ENCODE measurements at regions not wholly inside any gene's neighbourhood (a gene's known extent, or its start where the extent isn't known, plus 50 kb on each side); places are given as distances from the start of the nearest gene placed in this dataset.

GRCh38 chr17:33460781-33461450 is 167.8 kb upstream of the ASIC2 start:
- Histone ChIP-seq H3K36me3 (ENCODE audit: low read depth) (no peaks in the 10 kb centered on the region), H3K4me1 (ENCODE audit: low read depth) (no peaks in the 10 kb centered on the region), H3K9me3 (no peaks in the 10 kb centered on the region), H3K4me3 (no peak overlapping the region)
- DNase-seq: no peak
- no peak for TF ChIP-seq CTCF (IDR thresholded peaks at IDR 0.05)
- intact Hi-C loops (cut with DNase I, micrococcal nuclease): no loop called here
- ATAC-seq: no peak

- no peaks in the 10 kb centered on the region for H3K9me3 ChIP-seq
Observed at GRCh38 chr17:33463887-33464286, 170.8 kb upstream of the ASIC2 start.

GRCh38 chr17:33464669-33465280 is 171.7 kb upstream of the ASIC2 start:
- DNase-seq (no peak), ATAC-seq (no peak)
- no peaks in the 10 kb centered on the region for H3K4me1 ChIP-seq (ENCODE audit: low read depth)
- H3K4me3 ChIP-seq: no peak overlapping the region
- no peaks in the 10 kb centered on the region for H3K9me3 ChIP-seq
- no peaks in the 10 kb centered on the region for H3K36me3 ChIP-seq (ENCODE audit: low read depth)
- TF ChIP-seq CTCF (IDR thresholded peaks at IDR 0.05): no peak
- intact Hi-C loops (cut with DNase I, micrococcal nuclease): no loop called here

More at GRCh38 chr17:33463887-33464286, 170.8 kb upstream of the ASIC2 start:
- no peaks in the 10 kb centered on the region for H3K36me3 ChIP-seq (ENCODE audit: low read depth)
- no peak for DNase-seq
- intact Hi-C loops (cut with DNase I, micrococcal nuclease): no loop called here
- no peaks in the 10 kb centered on the region for H3K4me1 ChIP-seq (ENCODE audit: low read depth)
- ATAC-seq: no peak
- TF ChIP-seq CTCF (IDR thresholded peaks at IDR 0.05): no peak
- H3K4me3 ChIP-seq: no peak overlapping the region

GRCh38 chr17:33469421-33469820 is 176.3 kb upstream of the ASIC2 start:
- Histone ChIP-seq H3K4me3 (no peak overlapping the region), H3K4me1 (ENCODE audit: low read depth) (no peaks in the 10 kb centered on the region), H3K36me3 (ENCODE audit: low read depth) (no peaks in the 10 kb centered on the region), H3K9me3 (no peaks in the 10 kb centered on the region)
- DNase-seq (no peak), ATAC-seq (no peak)
- intact Hi-C loops (cut with DNase I, micrococcal nuclease): no loop called here
- no peak for TF ChIP-seq CTCF (IDR thresholded peaks at IDR 0.05)

GRCh38 chr17:33469911-33470310 is 176.8 kb upstream of the ASIC2 start:
- intact Hi-C loops (cut with DNase I, micrococcal nuclease): no loop called here
- DNase-seq (peak in 1 of 3 donors; percentile 60), ATAC-seq (peak; percentile 93)

More at GRCh38 chr17:33469911-33470310, 176.8 kb upstream of the ASIC2 start:
- Histone ChIP-seq H3K36me3 (ENCODE audit: low read depth) (no peaks in the 10 kb centered on the region), H3K4me1 (ENCODE audit: low read depth) (no peaks in the 10 kb centered on the region), H3K9me3 (no peaks in the 10 kb centered on the region), H3K4me3 (no peak overlapping the region)
- TF ChIP-seq CTCF (IDR thresholded peaks at IDR 0.05): no peak
